Transverse colon (tissue), 4 donors: ENCODE measurements at regions not wholly inside any gene's neighbourhood (a gene's known extent, or its start where the extent isn't known, plus 50 kb on each side); places are given as distances from the start of the nearest gene placed in this dataset.

Source experiments
- DNase-seq: peaks from one replicate; pipeline ENCODE4 v3.0.0-alpha.2; 2019
- H3K27ac ChIP-seq, 4 donors: fragments of 200-600 bp; sonication (generic); 2 replicates each; pipeline ENCODE4 v1.5.1; 2016 to 2018; ENCODE audit warnings: inconsistent platforms in 4 of 4
- H3K27me3 ChIP-seq: fragments of 200-600 bp; sonication (generic); 2 replicates; pipeline ENCODE4 v1.5.1; 2017; ENCODE audit warnings: inconsistent platforms
- H3K36me3 ChIP-seq, 4 donors: fragments of 200-600 bp; sonication (generic); 2 replicates each; pipeline ENCODE4 v1.5.1; 2017 to 2019; ENCODE audit warnings: inconsistent platforms in 4 of 4
- H3K4me1 ChIP-seq, 4 donors: fragments of 200-600 bp; sonication (generic); 2 replicates each; pipeline ENCODE4 v1.5.1; 2017 to 2020; ENCODE audit warnings: inconsistent platforms in 4 of 4
- H3K4me3 ChIP-seq, 4 donors: fragments of 200-600 bp; sonication (generic); 1 replicate in 1 of 4; 2 replicates in 3 of 4; pipeline versions ENCODE4 v1.5.1 to v1.6.1; 2017 to 2019; ENCODE audit warnings: inconsistent platforms in 4 of 4
- H3K9me3 ChIP-seq, 2 donors: fragments of 200-600 bp; sonication (generic); 2 replicates each; pipeline ENCODE4 v1.5.1; 2017 to 2019; ENCODE audit warnings: inconsistent platforms in 2 of 2
- EP300 ChIP-seq: sonication (generic); formaldehyde crosslinking; IDR thresholded peaks from one replicate; pipeline ENCODE4 v1.6.1; 2017; ENCODE audit warnings: antibody characterized with exemption, low read depth
- POLR2A ChIP-seq: fragments of 450-650 bp; IDR thresholded peaks from one replicate; pipeline ENCODE4 v1.6.1; 2016; ENCODE audit warnings: antibody characterized with exemption, mild to moderate bottlenecking, moderate library complexity
- POLR2AphosphoS5 ChIP-seq, 3 donors: sonication (generic); formaldehyde crosslinking; IDR thresholded peaks; one replicate each; pipeline ENCODE4 v1.6.1; 2016; ENCODE audit warnings: antibody characterized with exemption in 3 of 3
- WGBS, 2 donors: methylation state at CpG; one replicate each; pipeline ENCODE4 v1.1.5; 2018; ENCODE audit warnings: low coverage in 1 of 2; 5-methylcytosine and 5-hydroxymethylcytosine counted together
- in situ Hi-C, 4 donors: fragments of 200-750 bp; cut with MboI; loops; one replicate each; pipeline versions ENCODE4 v1.15.0 to v1.15.1; 2017; ENCODE audit warnings: low sequenced_read_pairs in 3 of 4, low pct_ligation_motif_present in 1 of 4, low pct_unique_long_range_greater_than_20kb in 1 of 4
- intact Hi-C: fragments of 100-400 bp; cut with DNase I; formaldehyde crosslinking; loops from one replicate; pipeline ENCODE4 v1.15.1; 2023; ENCODE audit warnings: low total_unique reads
- TF ChIP-seq, protein P1 (sequence below), 5 experiments: fragments of 200-600 bp in 3 of 5; fragments of 450-650 bp in 2 of 5; sonication (generic) in 3 of 5; IDR thresholded peaks; 1 replicate in 2 of 5; 2 replicates in 3 of 5; pipeline ENCODE4 v1.5.1; 2016 to 2017; ENCODE audit warnings: antibody characterized with exemption in 5 of 5, inconsistent platforms in 3 of 5, mild to moderate bottlenecking in 2 of 5, moderate library complexity in 1 of 5

DNA sequence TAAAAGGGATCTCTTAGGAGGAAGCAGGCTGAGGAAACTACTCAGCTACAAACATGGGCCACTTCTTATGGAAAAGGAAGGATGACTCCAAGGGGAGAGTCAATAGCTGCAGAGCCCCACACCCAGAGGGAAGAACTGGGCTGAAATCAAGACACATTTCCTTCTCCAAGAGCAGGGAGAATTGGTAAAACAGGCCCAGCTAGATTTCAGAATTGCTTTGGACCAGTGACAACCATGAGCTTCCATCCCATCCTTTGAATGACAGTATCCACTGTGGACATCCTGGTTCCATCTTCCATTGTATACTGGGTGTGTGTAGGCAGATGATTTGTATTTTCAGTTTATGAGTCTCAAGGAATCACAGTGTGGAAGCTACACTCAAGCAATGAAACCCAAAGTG, 267.5 kb downstream of the IRF8 start:
- no peaks in the 10 kb centered on the region for H3K27me3 ChIP-seq
- TF ChIP-seq POLR2AphosphoS5 (IDR thresholded peaks at IDR 0.05) (no peak), EP300 (no peak), POLR2A (no peak)
- TF ChIP-seq, protein P1, sequence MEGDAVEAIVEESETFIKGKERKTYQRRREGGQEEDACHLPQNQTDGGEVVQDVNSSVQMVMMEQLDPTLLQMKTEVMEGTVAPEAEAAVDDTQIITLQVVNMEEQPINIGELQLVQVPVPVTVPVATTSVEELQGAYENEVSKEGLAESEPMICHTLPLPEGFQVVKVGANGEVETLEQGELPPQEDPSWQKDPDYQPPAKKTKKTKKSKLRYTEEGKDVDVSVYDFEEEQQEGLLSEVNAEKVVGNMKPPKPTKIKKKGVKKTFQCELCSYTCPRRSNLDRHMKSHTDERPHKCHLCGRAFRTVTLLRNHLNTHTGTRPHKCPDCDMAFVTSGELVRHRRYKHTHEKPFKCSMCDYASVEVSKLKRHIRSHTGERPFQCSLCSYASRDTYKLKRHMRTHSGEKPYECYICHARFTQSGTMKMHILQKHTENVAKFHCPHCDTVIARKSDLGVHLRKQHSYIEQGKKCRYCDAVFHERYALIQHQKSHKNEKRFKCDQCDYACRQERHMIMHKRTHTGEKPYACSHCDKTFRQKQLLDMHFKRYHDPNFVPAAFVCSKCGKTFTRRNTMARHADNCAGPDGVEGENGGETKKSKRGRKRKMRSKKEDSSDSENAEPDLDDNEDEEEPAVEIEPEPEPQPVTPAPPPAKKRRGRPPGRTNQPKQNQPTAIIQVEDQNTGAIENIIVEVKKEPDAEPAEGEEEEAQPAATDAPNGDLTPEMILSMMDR (IDR thresholded peaks at IDR 0.05): no peak
- in situ Hi-C loops: no loop called here
- H3K27ac ChIP-seq: peak overlapping the region in 1 of 4 donors; percentile 3
- no peaks in the 10 kb centered on the region for H3K4me1 ChIP-seq
- no peaks in the 10 kb centered on the region for H3K36me3 ChIP-seq
- DNase-seq: no peak
- peaks cover 7 to 9% of the 10 kb centered on the region in 2 donors for H3K9me3 ChIP-seq
- no peak overlapping the region for H3K4me3 ChIP-seq
- intact Hi-C loops: no loop called here

DNA sequence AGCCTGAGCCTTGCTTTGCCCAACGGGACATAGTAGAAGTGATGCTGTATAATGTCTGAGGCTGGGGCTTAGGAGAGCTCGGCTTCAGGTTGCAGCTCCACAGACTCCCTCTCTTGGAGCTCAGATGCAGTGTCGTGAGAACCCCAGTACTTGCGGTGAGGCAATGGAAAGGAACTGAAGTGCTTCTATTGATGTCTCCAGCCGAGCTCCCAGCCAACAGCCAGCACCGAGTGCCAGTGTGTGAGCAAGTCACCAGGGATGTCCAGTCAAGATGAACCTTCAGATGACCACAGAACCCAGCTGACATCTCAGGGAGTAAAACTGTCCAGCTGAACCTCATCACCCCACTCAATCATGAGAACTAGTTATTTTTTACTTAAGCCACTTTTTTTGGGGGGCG, 268.1 kb downstream of the IRF8 start:
- Histone ChIP-seq H3K4me3 (no peak overlapping the region), H3K9me3 (peaks cover 7 to 9% of the 10 kb centered on the region in 2 donors), H3K27me3 (no peaks in the 10 kb centered on the region), H3K27ac (peak overlapping the region in 3 of 4 donors; percentile 14 to 43 (median 31)), H3K4me1 (no peaks in the 10 kb centered on the region), H3K36me3 (no peaks in the 10 kb centered on the region)
- in situ Hi-C loops: no loop called here
- intact Hi-C loops: no loop called here
- TF ChIP-seq, protein P1 (IDR thresholded peaks at IDR 0.05): no peak
- no peak for TF ChIP-seq POLR2AphosphoS5 (IDR thresholded peaks at IDR 0.05)
- TF ChIP-seq POLR2A: no peak
- no peak for TF ChIP-seq EP300
- peak; percentile 17 for DNase-seq
- WGBS, 2 donors: 53 to 80% methylated on average over 3 to 7 of the region's 7 CpGs

DNA sequence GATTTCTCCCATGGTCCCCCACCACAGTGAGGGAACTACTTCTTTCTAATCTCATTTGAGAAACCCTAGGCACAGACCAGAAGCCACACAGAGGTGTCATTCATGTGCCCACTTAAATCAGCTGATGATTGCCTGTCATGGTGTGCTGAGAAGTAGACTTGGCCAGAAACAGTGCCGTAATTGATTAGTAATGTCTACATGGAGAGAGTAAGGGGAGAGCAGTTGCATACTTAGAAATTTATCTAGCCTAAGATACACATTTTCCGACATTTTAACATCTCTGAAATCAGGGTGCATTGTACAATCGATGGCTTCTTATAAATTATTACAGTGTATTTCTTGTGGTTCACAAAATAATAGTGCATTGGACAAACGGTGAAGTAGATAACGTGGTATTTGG, 271.8 kb downstream of the IRF8 start:
- DNase-seq: no peak
- Histone ChIP-seq H3K4me3 (no peak overlapping the region), H3K36me3 (no peaks in the 10 kb centered on the region), H3K27me3 (no peaks in the 10 kb centered on the region), H3K4me1 (no peaks in the 10 kb centered on the region), H3K27ac (peak overlapping the region in 3 of 4 donors; percentile 19 to 55 (median 55)), H3K9me3 (peaks cover under 1 to 4% of the 10 kb centered on the region in 2 donors)
- in situ Hi-C loops: no loop called here
- 77 to 78% methylated on average over 5 of the region's 5 CpGs for WGBS, 2 donors
- TF ChIP-seq POLR2A (no peak), EP300 (no peak), POLR2AphosphoS5 (IDR thresholded peaks at IDR 0.05) (no peak)
- TF ChIP-seq, protein P1 (IDR thresholded peaks at IDR 0.05): no peak
- intact Hi-C loops: no loop called here

DNA sequence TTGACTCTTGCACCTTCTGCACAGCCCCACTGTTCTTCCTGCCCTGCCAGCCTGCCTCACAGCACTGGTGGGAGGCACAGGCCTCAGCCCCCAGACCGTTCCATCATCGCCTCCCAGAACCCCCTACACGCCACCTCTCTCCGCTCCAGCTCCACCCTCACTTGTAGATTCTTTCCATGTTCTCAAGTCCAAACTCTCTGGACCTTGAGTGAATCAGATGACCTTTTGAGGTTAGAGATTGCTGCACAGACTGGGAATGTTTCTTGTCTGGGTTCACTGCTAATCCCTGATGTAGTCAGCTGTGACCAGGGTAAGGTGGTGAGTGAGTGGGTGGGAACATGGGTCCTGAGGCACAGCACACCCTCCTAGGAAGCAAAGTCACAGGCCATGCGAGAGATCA, 272.4 kb downstream of the IRF8 start:
- no peaks in the 10 kb centered on the region for H3K27me3 ChIP-seq
- in situ Hi-C loops: no loop called here
- WGBS, 2 donors: 75 to 90% methylated on average over 5 of the region's 5 CpGs
- DNase-seq: no peak
- TF ChIP-seq POLR2AphosphoS5 (IDR thresholded peaks at IDR 0.05): peak in 2 of 3 donors; percentile 35 to 36
- no peak for TF ChIP-seq POLR2A
- H3K4me3 ChIP-seq: no peak overlapping the region
- intact Hi-C loops: no loop called here
- no peaks in the 10 kb centered on the region for H3K36me3 ChIP-seq
- H3K27ac ChIP-seq: peak overlapping the region in 3 of 4 donors; percentile 19 to 55 (median 55)
- no peaks in the 10 kb centered on the region for H3K4me1 ChIP-seq
- no peaks in the 10 kb centered on the region for H3K9me3 ChIP-seq

DNA sequence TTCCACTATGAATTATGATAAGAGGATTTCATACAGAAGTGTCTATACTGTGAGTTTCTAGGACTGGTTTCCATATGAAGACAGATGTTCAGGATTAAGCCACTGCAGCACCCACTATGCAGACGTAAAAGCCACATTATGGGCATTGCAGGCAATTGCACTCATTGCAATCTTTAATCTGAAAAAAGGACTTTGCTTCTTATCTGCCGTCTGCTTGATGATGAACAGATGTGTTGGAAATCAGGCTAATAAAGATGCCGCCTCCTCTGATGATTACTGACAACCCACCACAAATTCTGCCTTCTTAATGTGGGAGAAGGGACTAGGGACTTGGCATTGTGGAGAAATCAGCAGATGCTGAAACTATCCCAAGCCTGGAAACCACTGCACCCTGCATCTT, 276.9 kb downstream of the IRF8 start:
- in situ Hi-C loops (loop anchor here in 3 of 4 donors (25.0 kb wide), 1 partner anchor 336 kb away; the partner anchor contains the start of gene FOXF1 (in 3 of the 3)), intact Hi-C loops (no loop called here)
- TF ChIP-seq, protein P1 (IDR thresholded peaks at IDR 0.05): no peak
- TF ChIP-seq POLR2AphosphoS5 (IDR thresholded peaks at IDR 0.05): no peak
- no peak for TF ChIP-seq EP300
- TF ChIP-seq POLR2A: no peak
- H3K36me3 ChIP-seq: no peaks in the 10 kb centered on the region
- H3K27me3 ChIP-seq: no peaks in the 10 kb centered on the region
- H3K9me3 ChIP-seq: no peaks in the 10 kb centered on the region
- no peak overlapping the region for H3K27ac ChIP-seq
- no peaks in the 10 kb centered on the region for H3K4me1 ChIP-seq
- WGBS, 2 donors: 89 to 100% methylated on average over 1 to 3 of the region's 3 CpGs
- H3K4me3 ChIP-seq: no peak overlapping the region
- DNase-seq: no peak
